ENCODE measurements at regions not wholly inside any gene's neighbourhood (a gene's known extent, or its start where the extent isn't known, plus 50 kb on each side); places are given as distances from the start of the nearest gene placed in this dataset.

- TF ChIP-seq CTCF (IDR thresholded peaks at IDR 0.05; ENCODE audit: low read length) (no peak), EZH2 (IDR thresholded peaks at IDR 0.05; ENCODE audit: borderline replicate concordance, low read length) (no peak)
Measured at GRCh38 chr15:46548989-46549388, 914.2 kb downstream of the SQOR start.
